HEK293 (cell line): ENCODE measurements at regions not wholly inside any gene's neighbourhood (a gene's known extent, or its start where the extent isn't known, plus 50 kb on each side); places are given as distances from the start of the nearest gene placed in this dataset.

ENCODE experiments used
- CTCF ChIA-PET: fragments of 350-600 bp; formaldehyde crosslinking; extraction: SDS; loops from one replicate; lab custom pipeline; 2021; ENCODE audit warnings: antibody characterized with exemption; lab: Yijun Ruan, JAX
- POLR2A ChIA-PET: fragments of 300-600 bp; formaldehyde crosslinking; extraction: SDS; loops from one replicate; lab custom pipeline; 2020; ENCODE audit warnings: antibody characterized with exemption, inconsistent platforms; lab: Yijun Ruan, JAX
- H3K27ac ChIP-seq: fragments of 200-500 bp; sonication (Bioruptor generic); 2 replicates; pipeline ENCODE4 v1.5.1; 2014; ENCODE audit warnings: low read depth, low read length, control low read depth, inconsistent platforms; ENCODE audit errors: extremely low read depth
- H3K36me3 ChIP-seq, 2 experiments: fragments of 200-500 bp in 1 of 2; sonication (Bioruptor generic) in 1 of 2; 1 replicate in 1 of 2; 2 replicates in 1 of 2; pipeline ENCODE4 v1.5.1; 2014 to 2017; ENCODE audit warnings: inconsistent platforms in 2 of 2, low read length in 2 of 2; ENCODE audit not compliant: control insufficient read depth in 2 of 2, insufficient read depth in 1 of 2
- H3K4me1 ChIP-seq: fragments of 200-500 bp; sonication (Bioruptor generic); 2 replicates; pipeline ENCODE4 v1.5.1; 2014; ENCODE audit warnings: mild to moderate bottlenecking, low read length, inconsistent platforms; ENCODE audit not compliant: control insufficient read depth, insufficient read depth
- H3K4me3 ChIP-seq: 2 replicates; pipeline ENCODE4 v1.5.1; 2011; ENCODE audit warnings: low read depth, mild to moderate bottlenecking, control low read depth, low read length, moderate library complexity
- H3K9me3 ChIP-seq: fragments of 200-500 bp; sonication (Bioruptor generic); 2 replicates; pipeline ENCODE4 v1.5.1; 2014; ENCODE audit warnings: low read depth, low read length, inconsistent platforms; ENCODE audit not compliant: control insufficient read depth, insufficient read depth
- BCL11A ChIP-seq: fragments of 450-650 bp; formaldehyde crosslinking; IDR thresholded peaks from 2 replicates; pipeline ENCODE4 v1.5.1; 2016; ENCODE audit warnings: low read depth, missing biosample characterization, missing genetic modification characterization
- EGR2 ChIP-seq: fragments of 450-650 bp; formaldehyde crosslinking; IDR thresholded peaks from 2 replicates; pipeline ENCODE4 v1.5.1; 2016; ENCODE audit warnings: low read depth, missing biosample characterization, missing genetic modification characterization
- ELK4 ChIP-seq: IDR thresholded peaks from 2 replicates; pipeline ENCODE4 v1.6.1; 2011; ENCODE audit warnings: mild to moderate bottlenecking, low read depth, low read length, borderline replicate concordance
- HOXD13 ChIP-seq: sonication (generic); formaldehyde crosslinking; IDR thresholded peaks from 2 replicates; pipeline ENCODE4 v1.8.0; 2022; ENCODE audit warnings: missing genetic modification reagents, borderline replicate concordance
- ZNF132 ChIP-seq: fragments of 450-650 bp; formaldehyde crosslinking; IDR thresholded peaks from 2 replicates; pipeline ENCODE4 v1.5.1; 2017; ENCODE audit warnings: missing biosample characterization, missing genetic modification characterization, borderline replicate concordance
- ZNF239 ChIP-seq: fragments of 450-650 bp; formaldehyde crosslinking; IDR thresholded peaks from 2 replicates; pipeline ENCODE4 v1.5.1; 2016; ENCODE audit warnings: missing biosample characterization, missing genetic modification characterization
- ZNF266 ChIP-seq: fragments of 450-650 bp; formaldehyde crosslinking; IDR thresholded peaks from 2 replicates; pipeline ENCODE4 v1.5.1; 2016; ENCODE audit warnings: missing biosample characterization, missing genetic modification characterization, low read depth
- ZNF302 ChIP-seq: fragments of 450-650 bp; formaldehyde crosslinking; IDR thresholded peaks from 2 replicates; pipeline ENCODE4 v1.5.1; 2016; ENCODE audit warnings: missing biosample characterization, missing genetic modification characterization, low read depth
- ZNF354C ChIP-seq: fragments of 450-650 bp; formaldehyde crosslinking; IDR thresholded peaks from 2 replicates; pipeline ENCODE4 v1.5.1; 2016; ENCODE audit warnings: missing biosample characterization, missing genetic modification characterization, low read depth, borderline replicate concordance
- ZNF362 ChIP-seq: fragments of 450-650 bp; formaldehyde crosslinking; IDR thresholded peaks from 2 replicates; pipeline ENCODE4 v1.5.1; 2016; ENCODE audit warnings: missing biosample characterization, missing genetic modification characterization
- ZNF37A ChIP-seq: fragments of 450-650 bp; IDR thresholded peaks from 2 replicates; pipeline ENCODE4 v1.5.1; 2018; ENCODE audit warnings: missing biosample characterization, missing genetic modification characterization
- ZNF423 ChIP-seq: fragments of 450-650 bp; formaldehyde crosslinking; IDR thresholded peaks from 2 replicates; pipeline ENCODE4 v1.5.1; 2016; ENCODE audit warnings: missing biosample characterization, missing genetic modification characterization
- ZNF473 ChIP-seq: fragments of 450-650 bp; formaldehyde crosslinking; IDR thresholded peaks from 2 replicates; pipeline ENCODE4 v1.5.1; 2017; ENCODE audit warnings: missing biosample characterization, missing genetic modification characterization
- ZNF518A ChIP-seq: fragments of 450-650 bp; formaldehyde crosslinking; conservative IDR thresholded peaks from 2 replicates; pipeline ENCODE4 v1.5.1; 2016; ENCODE audit warnings: low read depth, missing biosample characterization, missing genetic modification characterization
- ZNF529 ChIP-seq: fragments of 450-650 bp; formaldehyde crosslinking; IDR thresholded peaks from 2 replicates; pipeline ENCODE4 v1.5.1; 2017; ENCODE audit warnings: missing genetic modification characterization, missing biosample characterization; ENCODE audit not compliant: insufficient replicate concordance
- ZNF626 ChIP-seq: fragments of 450-650 bp; sonication (Bioruptor Pico); formaldehyde crosslinking; IDR thresholded peaks from 2 replicates; pipeline ENCODE4 v1.5.1; 2018; ENCODE audit warnings: missing biosample characterization, missing genetic modification characterization, inconsistent platforms
- ZNF645 ChIP-seq: fragments of 450-650 bp; formaldehyde crosslinking; IDR thresholded peaks from 2 replicates; pipeline ENCODE4; 2016; ENCODE audit warnings: missing biosample characterization, missing genetic modification characterization
- ZNF791 ChIP-seq: fragments of 450-650 bp; formaldehyde crosslinking; IDR thresholded peaks from 2 replicates; pipeline ENCODE4 v1.5.1; 2016; ENCODE audit warnings: missing biosample characterization, missing genetic modification characterization
- ZSCAN23 ChIP-seq: fragments of 450-650 bp; formaldehyde crosslinking; IDR thresholded peaks from 2 replicates; pipeline ENCODE4 v1.5.1; 2016; ENCODE audit warnings: missing biosample characterization, missing genetic modification characterization

GRCh38 chr11:36997656-36998055, 399.6 kb upstream of the RAG2 start (continued):
- TF ChIP-seq ZNF529 = no peak

- TF ChIP-seq ZNF266 (tag by site-specific recombination) = no peak
- TF ChIP-seq ZNF362 (tag by site-specific recombination) = no peak
- TF ChIP-seq ZSCAN23 = no peak
- no peak for TF ChIP-seq ZNF791
- TF ChIP-seq ZNF423 (tag by site-specific recombination) = no peak
- TF ChIP-seq ZNF239 = no peak
- TF ChIP-seq BCL11A (tag by site-specific recombination) = no peak
- no peak for TF ChIP-seq ZNF302 (tag by site-specific recombination)
- no peak for TF ChIP-seq HOXD13
- TF ChIP-seq ZNF473 (tag by site-specific recombination) = no peak
- TF ChIP-seq ZNF37A (tag by site-specific recombination) = no peak
- TF ChIP-seq, all 188 proteins: peak for 0
- Histone ChIP-seq H3K36me3 (no peaks in the 10 kb centered on the region), H3K9me3 (no peaks in the 10 kb centered on the region), H3K4me1 (no peaks in the 10 kb centered on the region), H3K4me3 (no peak overlapping the region), H3K27ac (no peak overlapping the region)
- ChIA-PET POLR2A (no interaction called here), CTCF (no interaction called here)
Observed at GRCh38 chr11:36996795-36997194, 398.8 kb upstream of the RAG2 start.

GRCh38 chr11:36994208-36994607, 396.2 kb upstream of the RAG2 start:
- Histone ChIP-seq H3K9me3 (no peaks in the 10 kb centered on the region), H3K4me3 (no peak overlapping the region), H3K4me1 (no peaks in the 10 kb centered on the region), H3K27ac (no peak overlapping the region), H3K36me3 (no peaks in the 10 kb centered on the region)
- no peak for TF ChIP-seq ELK4
- POLR2A ChIA-PET = no interaction called here
- CTCF ChIA-PET = interaction anchor here (0.6 to 1.4 kb wide), 2 partner anchors 9 to 683 kb away, joined by 3 to 5 read pairs; no protein-coding TSS in a partner anchor

GRCh38 chr11:36988556-36988955, 390.5 kb upstream of the RAG2 start:
- POLR2A ChIA-PET = no interaction called here
- no peak overlapping the region for H3K4me3 ChIP-seq
- H3K36me3 ChIP-seq = no peaks in the 10 kb centered on the region
- H3K9me3 ChIP-seq = no peaks in the 10 kb centered on the region
- no peak for TF ChIP-seq ZNF626 (tag by site-specific recombination)
- TF ChIP-seq ZNF132 = no peak
- TF ChIP-seq ZNF518A (tag by site-specific recombination) = no peak
- no peak for TF ChIP-seq ZNF362 (tag by site-specific recombination)
- TF ChIP-seq ZNF354C = no peak
- TF ChIP-seq ZNF645 = no peak
- no peak for TF ChIP-seq EGR2 (tag by site-specific recombination)
- H3K4me1 ChIP-seq = no peaks in the 10 kb centered on the region
- no peak overlapping the region for H3K27ac ChIP-seq
- CTCF ChIA-PET = no interaction called here
